ENCODE measurements at regions not wholly inside any gene's neighbourhood (a gene's known extent, or its start where the extent isn't known, plus 50 kb on each side); places are given as distances from the start of the nearest gene placed in this dataset.

GRCh38 chr16:51757921-51758479, 606.9 kb upstream of the SALL1 start:
- in situ Hi-C loops (cut with HindIII; ENCODE audit: low sequenced_read_pairs) = no loop called here
- DNase-seq (ENCODE audit: low read depth) = no peak
- no peak for TF ChIP-seq CTCF (IDR thresholded peaks at IDR 0.05; ENCODE audit: low read depth, low read length, missing control alignments)
- no peak overlapping the region for H3K4me3 ChIP-seq (ENCODE audit: low read depth, low read length)

GRCh38 chr16:51757505-51757904, 606.4 kb upstream of the SALL1 start:
- no peak for DNase-seq (ENCODE audit: low read depth)
- no peak overlapping the region for H3K4me3 ChIP-seq (ENCODE audit: low read depth, low read length)
- TF ChIP-seq CTCF (IDR thresholded peaks at IDR 0.05; ENCODE audit: low read depth, low read length, missing control alignments) = no peak
- in situ Hi-C loops (cut with HindIII; ENCODE audit: low sequenced_read_pairs) = no loop called here

GRCh38 chr16:51757124-51757470, 606.0 kb upstream of the SALL1 start:
- in situ Hi-C loops (cut with HindIII; ENCODE audit: low sequenced_read_pairs) = no loop called here
- TF ChIP-seq CTCF (IDR thresholded peaks at IDR 0.05; ENCODE audit: low read depth, low read length, missing control alignments) = no peak
- DNase-seq (ENCODE audit: low read depth) = no peak

GRCh38 chr16:51756447-51757123, 605.5 kb upstream of the SALL1 start:
- H3K4me3 ChIP-seq (ENCODE audit: low read depth, low read length) = no peak overlapping the region
- in situ Hi-C loops (cut with HindIII; ENCODE audit: low sequenced_read_pairs) = no loop called here
- DNase-seq (ENCODE audit: low read depth) = no peak
- no peak for TF ChIP-seq CTCF (IDR thresholded peaks at IDR 0.05; ENCODE audit: low read depth, low read length, missing control alignments)

More at GRCh38 chr16:51757124-51757470, 606.0 kb upstream of the SALL1 start:
- no peak overlapping the region for H3K4me3 ChIP-seq (ENCODE audit: low read depth, low read length)

GRCh38 chr16:51755577-51756355, 604.7 kb upstream of the SALL1 start:
- no peak overlapping the region for H3K4me3 ChIP-seq (ENCODE audit: low read depth, low read length)
- TF ChIP-seq CTCF (IDR thresholded peaks at IDR 0.05; ENCODE audit: low read depth, low read length, missing control alignments) = no peak
- DNase-seq (ENCODE audit: low read depth) = no peak
- in situ Hi-C loops (cut with HindIII; ENCODE audit: low sequenced_read_pairs) = no loop called here

- no peak overlapping the region for H3K4me3 ChIP-seq (ENCODE audit: low read depth, low read length)
- in situ Hi-C loops (cut with HindIII; ENCODE audit: low sequenced_read_pairs) = no loop called here
- DNase-seq (ENCODE audit: low read depth) = no peak
- no peak for TF ChIP-seq CTCF (IDR thresholded peaks at IDR 0.05; ENCODE audit: low read depth, low read length, missing control alignments)
Measured at GRCh38 chr16:51755039-51755501, 604.0 kb upstream of the SALL1 start.

All from astrocyte of the cerebellum (primary cell).